SJSA1 (cell line): ENCODE measurements at regions not wholly inside any gene's neighbourhood (a gene's known extent, or its start where the extent isn't known, plus 50 kb on each side); places are given as distances from the start of the nearest gene placed in this dataset.

Experiments used
- DNase-seq, 2 experiments: peaks; one replicate each; pipeline ENCODE4 v3.0.0-alpha.2; 2015 to 2020; ENCODE audit warnings: low spot score in 2 of 2, low read depth in 1 of 2
- H3K27ac ChIP-seq: fragments of 250-450 bp; sonication (Bioruptor Pico); 2 replicates; pipeline ENCODE4 v1.5.1; 2020; ENCODE audit warnings: mild to moderate bottlenecking, moderate library complexity
- H3K27me3 ChIP-seq: fragments of 250-450 bp; sonication (Bioruptor Pico); replicated peaks from 2 replicates; pipeline ENCODE4 v1.5.1; 2020; ENCODE audit warnings: mild to moderate bottlenecking, moderate library complexity
- H3K36me3 ChIP-seq: fragments of 250-450 bp; sonication (Bioruptor Pico); 2 replicates; pipeline ENCODE4 v1.5.1; 2020; ENCODE audit warnings: mild to moderate bottlenecking
- H3K4me1 ChIP-seq: fragments of 250-450 bp; sonication (Bioruptor Pico); replicated peaks from 2 replicates; pipeline ENCODE4 v1.6.1; 2021; ENCODE audit warnings: mild to moderate bottlenecking
- H3K4me3 ChIP-seq: fragments of 250-450 bp; sonication (Bioruptor Pico); 2 replicates; pipeline ENCODE4 v1.5.1; 2020; ENCODE audit warnings: mild to moderate bottlenecking
- H3K9me3 ChIP-seq: fragments of 250-450 bp; sonication (Bioruptor Pico); replicated peaks from 2 replicates; pipeline ENCODE4 v1.5.1; 2020; ENCODE audit warnings: mild to moderate bottlenecking

DNA sequence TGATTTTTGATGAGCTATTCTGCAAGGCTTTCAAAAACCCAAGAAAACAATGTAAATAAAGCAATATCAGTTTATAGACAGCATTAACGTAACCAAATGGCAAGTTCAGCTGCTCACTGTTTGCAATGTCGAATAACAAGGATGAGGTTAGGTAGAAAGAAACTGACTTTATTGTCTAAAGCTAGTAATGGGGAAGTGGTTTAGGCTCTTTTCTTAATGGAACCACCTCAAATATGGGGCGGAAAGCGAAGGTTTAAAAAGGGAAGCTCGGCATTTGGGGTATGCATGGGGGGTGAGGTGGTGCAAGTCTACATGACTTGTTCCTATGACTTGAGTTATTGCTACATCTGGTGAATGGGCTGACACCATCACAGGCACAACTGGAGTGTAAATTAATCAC lies 1060.2 kb downstream of the NSUN3 start:
- Histone ChIP-seq H3K36me3 (no peaks in the 10 kb centered on the region), H3K27me3 (no peaks in the 10 kb centered on the region), H3K4me1 (no peaks in the 10 kb centered on the region), H3K27ac (no peak overlapping the region), H3K4me3 (no peak overlapping the region), H3K9me3 (no peaks in the 10 kb centered on the region)
- DNase-seq: no peak

DNA sequence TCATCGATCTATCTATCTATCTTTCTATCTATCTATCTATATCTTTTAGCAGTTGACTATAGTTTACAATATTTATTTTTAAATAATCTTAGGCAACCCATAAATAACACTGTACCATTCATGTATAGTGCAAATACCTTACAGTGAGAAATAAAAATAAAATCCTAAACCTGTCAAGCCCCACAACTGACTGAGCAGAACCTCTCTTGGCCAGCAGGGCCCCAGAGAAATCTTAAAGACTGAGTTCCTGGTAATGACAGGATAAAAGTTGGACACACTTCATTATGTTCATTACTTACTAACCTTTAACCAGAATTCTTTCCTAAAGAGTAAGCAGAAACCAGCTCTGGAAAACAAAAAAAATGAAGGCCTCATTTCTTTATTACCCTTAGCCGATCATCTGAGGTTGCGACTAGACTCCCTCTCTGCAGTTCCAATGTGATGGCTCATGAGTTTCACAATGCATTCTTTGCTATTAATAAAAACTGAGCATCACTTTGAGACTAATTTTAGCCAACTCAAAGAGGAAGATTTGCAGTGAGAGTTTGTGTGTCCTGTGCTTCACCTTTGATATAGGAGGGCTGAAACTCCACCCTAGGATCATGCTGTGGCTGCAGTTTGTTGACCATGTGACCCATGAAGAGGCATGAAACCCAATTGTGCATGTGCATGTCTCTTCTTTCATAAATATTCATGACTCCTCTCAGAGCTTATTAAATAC lies 1072.0 kb downstream of the NSUN3 start:
- H3K27ac ChIP-seq: no peak overlapping the region
- no peak for DNase-seq

DNA sequence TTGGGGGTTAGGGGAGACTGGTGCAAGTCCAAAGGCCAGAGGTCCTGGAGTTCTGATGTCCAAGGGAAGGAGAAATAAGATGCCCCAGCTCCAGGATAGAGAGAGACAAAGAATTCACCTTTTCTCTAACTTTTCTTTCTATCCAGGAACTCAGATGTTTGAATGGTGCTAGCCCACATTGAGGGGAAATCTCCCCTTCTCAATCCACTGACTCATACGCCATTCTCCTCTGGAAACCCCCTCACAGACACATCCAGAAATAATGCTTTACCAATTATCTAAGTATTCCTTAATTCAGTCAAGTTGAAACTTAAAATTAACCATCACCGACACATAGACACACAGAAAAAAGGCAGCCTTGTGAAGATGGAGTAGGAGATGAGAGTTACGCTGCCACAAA lies 1085.2 kb downstream of the NSUN3 start:
- Histone ChIP-seq H3K4me1 (no peaks in the 10 kb centered on the region), H3K27me3 (no peaks in the 10 kb centered on the region), H3K27ac (no peak overlapping the region), H3K36me3 (no peaks in the 10 kb centered on the region), H3K9me3 (no peaks in the 10 kb centered on the region), H3K4me3 (no peak overlapping the region)
- no peak for DNase-seq

More for the DNA sequence above, 1072.0 kb downstream of the NSUN3 start:
- Histone ChIP-seq H3K9me3 (no peaks in the 10 kb centered on the region), H3K4me1 (no peaks in the 10 kb centered on the region), H3K4me3 (no peak overlapping the region), H3K36me3 (no peaks in the 10 kb centered on the region), H3K27me3 (no peaks in the 10 kb centered on the region)

DNA sequence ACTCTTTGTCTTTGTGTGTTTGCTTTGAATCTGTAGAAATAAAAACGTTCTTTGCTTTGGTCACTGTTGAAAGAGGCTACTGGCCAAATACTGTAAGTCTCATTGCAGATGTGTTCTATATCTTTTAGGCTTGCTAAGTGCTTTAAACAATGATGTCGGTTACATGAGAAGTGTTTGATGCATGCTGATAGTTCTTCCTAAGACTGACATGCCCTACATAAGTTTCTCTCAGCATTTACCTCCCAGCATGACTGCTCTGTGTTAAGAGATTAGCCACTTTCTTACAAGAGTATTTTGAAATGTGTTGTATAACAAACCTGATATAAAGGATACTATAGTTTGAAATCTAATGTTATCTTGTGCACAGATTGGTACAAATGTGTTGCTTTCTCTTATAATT lies 1088.7 kb downstream of the NSUN3 start:
- no peak for DNase-seq
- H3K27ac ChIP-seq: no peak overlapping the region
- 0 out of 2 replicates have a peak, but pooled peaks cover 3% of the 10 kb centered on the region for H3K4me1 ChIP-seq
- H3K36me3 ChIP-seq: no peaks in the 10 kb centered on the region
- H3K9me3 ChIP-seq: no peaks in the 10 kb centered on the region
- H3K27me3 ChIP-seq: no peaks in the 10 kb centered on the region
- no peak overlapping the region for H3K4me3 ChIP-seq

DNA sequence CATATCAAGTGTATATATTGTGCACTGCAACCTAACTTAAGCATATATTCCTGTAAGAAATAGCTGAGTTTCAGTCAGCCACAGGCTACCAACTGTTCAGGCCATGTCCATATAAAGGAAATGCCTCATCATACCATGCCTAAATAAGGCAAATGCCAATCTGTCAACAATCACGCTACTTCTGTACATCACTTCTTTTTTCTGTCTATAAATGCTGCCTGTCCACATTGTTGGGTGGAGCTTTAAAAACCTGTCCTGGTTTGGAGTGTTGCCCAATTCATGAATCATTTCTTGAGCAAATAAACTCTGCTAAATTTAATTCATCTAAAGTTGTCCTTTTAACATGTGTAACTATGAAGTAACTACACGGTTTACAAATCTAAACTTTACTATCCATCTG lies 1091.9 kb downstream of the NSUN3 start:
- Histone ChIP-seq H3K27me3 (no peaks in the 10 kb centered on the region), H3K9me3 (no peaks in the 10 kb centered on the region), H3K36me3 (no peaks in the 10 kb centered on the region), H3K4me1 (0 out of 2 replicates have a peak, but pooled peaks cover 3% of the 10 kb centered on the region), H3K4me3 (no peak overlapping the region), H3K27ac (no peak overlapping the region)
- DNase-seq: peak; percentile 31 to 32

DNA sequence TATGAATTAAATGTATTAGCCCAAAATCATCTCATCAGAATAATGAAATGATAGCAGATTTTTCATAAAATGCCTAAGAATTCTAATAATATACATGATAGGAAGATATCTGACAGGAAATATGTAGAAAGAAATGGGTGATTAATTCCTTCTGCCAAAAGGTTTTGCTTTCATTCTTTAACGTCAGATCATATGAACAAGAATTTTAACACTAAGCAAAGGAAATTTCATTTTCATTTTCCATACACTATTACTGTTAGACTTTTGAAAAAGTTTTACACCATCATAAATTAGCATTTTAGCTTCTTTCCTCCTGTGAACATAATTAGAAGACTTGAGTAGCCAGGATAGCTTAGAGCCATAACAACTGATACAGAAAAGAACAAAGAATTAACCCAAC lies 1099.9 kb downstream of the NSUN3 start:
- DNase-seq: no peak
- Histone ChIP-seq H3K4me3 (no peak overlapping the region), H3K9me3 (no peaks in the 10 kb centered on the region), H3K27ac (no peak overlapping the region), H3K36me3 (no peaks in the 10 kb centered on the region), H3K4me1 (no peaks in the 10 kb centered on the region), H3K27me3 (no peaks in the 10 kb centered on the region)

DNA sequence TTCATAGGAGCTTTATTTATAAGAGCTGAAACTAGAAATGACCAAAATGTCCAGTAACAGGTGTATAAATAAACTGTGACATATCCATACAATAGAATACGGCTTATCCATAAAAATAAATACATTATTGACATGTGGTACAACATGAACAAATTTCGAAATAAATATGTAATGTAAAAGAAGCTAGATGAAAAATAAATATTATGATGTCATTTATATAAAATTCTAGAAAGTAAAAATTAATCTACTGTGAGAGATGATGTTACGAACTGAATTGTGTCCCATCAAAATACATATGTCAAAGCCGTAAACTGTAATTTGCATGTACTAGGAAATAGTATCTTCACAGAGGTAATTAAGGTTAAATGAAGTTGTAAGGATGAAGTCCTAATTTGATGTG lies 1104.9 kb downstream of the NSUN3 start:
- Histone ChIP-seq H3K36me3 (no peaks in the 10 kb centered on the region), H3K27me3 (no peaks in the 10 kb centered on the region), H3K9me3 (no peaks in the 10 kb centered on the region), H3K27ac (no peak overlapping the region), H3K4me3 (no peak overlapping the region), H3K4me1 (no peaks in the 10 kb centered on the region)
- DNase-seq: no peak

DNA sequence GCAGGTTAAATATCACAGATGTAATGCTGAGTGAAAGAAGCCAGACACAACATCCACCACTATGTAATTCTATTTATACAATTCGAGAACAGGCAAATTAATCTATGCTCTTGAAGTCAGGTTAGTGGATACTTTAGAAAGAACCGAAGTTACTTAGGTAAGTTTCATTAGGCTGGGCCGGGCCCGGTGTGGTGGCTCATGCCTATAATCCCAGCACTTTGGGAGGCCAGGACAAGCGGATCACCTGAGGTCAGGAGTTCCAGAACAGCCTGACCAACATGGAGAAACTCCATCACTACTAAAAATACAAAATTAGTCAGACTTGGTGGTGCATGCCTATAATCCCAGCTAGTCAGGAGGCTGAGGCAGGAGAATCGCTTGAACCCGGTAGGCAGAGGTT lies 1105.7 kb downstream of the NSUN3 start:
- no peak overlapping the region for H3K4me3 ChIP-seq

DNA sequence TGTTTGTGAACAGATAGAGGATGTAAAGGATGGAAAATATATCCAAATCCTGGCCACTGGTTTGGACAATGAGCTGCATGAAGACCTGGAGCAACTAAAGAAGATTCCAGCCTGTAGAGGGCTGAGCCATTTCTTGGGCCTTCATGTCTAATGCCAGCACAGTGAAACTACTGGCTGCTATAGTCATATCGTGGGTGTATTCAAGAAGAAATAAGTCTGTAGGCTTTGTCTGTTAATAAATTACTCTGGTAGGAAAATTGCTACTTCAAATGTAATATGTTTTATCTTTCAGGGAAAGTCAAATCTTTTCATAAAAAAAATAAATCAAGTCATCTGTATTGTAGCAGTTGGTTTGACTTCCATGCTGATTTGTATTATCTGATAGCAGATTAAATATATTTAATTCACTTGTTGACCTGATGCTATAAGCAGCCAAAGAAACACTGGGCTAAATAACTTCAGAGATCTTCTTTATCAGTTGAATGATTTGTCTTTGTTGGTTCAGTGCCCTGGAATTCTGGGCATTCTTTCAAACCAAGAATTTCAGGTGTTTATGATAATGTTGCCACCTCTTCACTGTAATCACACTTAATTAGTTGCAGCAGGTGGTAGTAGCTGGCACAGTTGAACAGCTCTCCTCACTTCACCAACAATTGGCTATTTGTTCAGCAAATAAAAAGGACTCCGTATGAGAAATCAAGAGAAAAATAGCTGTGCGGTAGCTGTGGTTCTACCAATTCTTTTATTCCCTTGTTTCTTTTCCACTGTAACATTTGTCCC lies 1109.5 kb downstream of the NSUN3 start:
- Histone ChIP-seq H3K9me3 (no peaks in the 10 kb centered on the region), H3K4me1 (no peaks in the 10 kb centered on the region), H3K4me3 (no peak overlapping the region), H3K36me3 (no peaks in the 10 kb centered on the region), H3K27me3 (no peaks in the 10 kb centered on the region), H3K27ac (no peak overlapping the region)
- DNase-seq: no peak

More for the DNA sequence above, 1105.7 kb downstream of the NSUN3 start:
- H3K9me3 ChIP-seq: no peaks in the 10 kb centered on the region
- H3K36me3 ChIP-seq: no peaks in the 10 kb centered on the region
- no peak for DNase-seq
- no peak overlapping the region for H3K27ac ChIP-seq
- no peaks in the 10 kb centered on the region for H3K27me3 ChIP-seq
- H3K4me1 ChIP-seq: no peaks in the 10 kb centered on the region

DNA sequence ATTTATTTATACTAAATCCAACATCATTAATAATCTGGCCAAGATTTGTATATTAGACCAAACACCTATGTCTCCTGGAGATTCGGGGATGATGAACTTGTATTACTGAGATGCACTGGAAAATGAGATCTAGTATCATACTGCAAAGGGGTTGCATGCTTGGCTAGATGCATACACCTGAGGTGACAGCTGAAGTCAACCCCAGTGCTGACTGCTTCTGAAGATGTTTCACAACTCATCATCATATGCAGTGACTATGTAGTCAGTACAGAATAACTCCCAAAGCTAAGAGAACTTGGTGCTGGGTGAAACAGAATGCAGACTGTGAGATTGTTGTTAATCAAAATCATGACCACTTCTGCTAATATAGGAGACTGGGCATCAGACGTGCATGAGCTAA lies 1114.2 kb downstream of the NSUN3 start:
- H3K27me3 ChIP-seq: no peaks in the 10 kb centered on the region
- no peak overlapping the region for H3K4me3 ChIP-seq
- no peaks in the 10 kb centered on the region for H3K36me3 ChIP-seq
- DNase-seq: no peak
- no peaks in the 10 kb centered on the region for H3K9me3 ChIP-seq
- no peak overlapping the region for H3K27ac ChIP-seq
- no peaks in the 10 kb centered on the region for H3K4me1 ChIP-seq

DNA sequence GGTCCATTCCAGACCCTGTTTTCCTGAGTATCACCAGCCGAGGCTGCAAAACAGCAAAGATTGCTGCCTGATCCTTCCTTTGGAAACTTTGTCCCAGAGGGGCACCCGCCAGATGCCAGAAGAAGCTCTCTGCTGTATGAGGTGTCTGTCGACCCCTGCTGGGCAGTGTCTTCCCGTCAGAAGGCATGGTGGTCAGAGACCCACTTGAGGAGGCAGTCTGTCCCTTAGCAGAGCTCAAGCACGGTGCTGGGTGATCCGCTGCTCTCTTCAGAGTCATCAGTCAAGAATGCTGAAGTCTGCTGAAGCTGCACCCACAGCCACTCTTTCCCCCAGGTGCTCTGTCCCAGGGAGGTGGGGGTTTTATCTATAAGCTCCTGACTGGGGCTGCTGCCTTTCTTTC lies 1121.2 kb downstream of the NSUN3 start:
- H3K4me1 ChIP-seq: no peaks in the 10 kb centered on the region
- H3K36me3 ChIP-seq: no peaks in the 10 kb centered on the region
- no peak overlapping the region for H3K4me3 ChIP-seq
- no peak overlapping the region for H3K27ac ChIP-seq
- DNase-seq: no peak
- H3K27me3 ChIP-seq: no peaks in the 10 kb centered on the region
- H3K9me3 ChIP-seq: no peaks in the 10 kb centered on the region

DNA sequence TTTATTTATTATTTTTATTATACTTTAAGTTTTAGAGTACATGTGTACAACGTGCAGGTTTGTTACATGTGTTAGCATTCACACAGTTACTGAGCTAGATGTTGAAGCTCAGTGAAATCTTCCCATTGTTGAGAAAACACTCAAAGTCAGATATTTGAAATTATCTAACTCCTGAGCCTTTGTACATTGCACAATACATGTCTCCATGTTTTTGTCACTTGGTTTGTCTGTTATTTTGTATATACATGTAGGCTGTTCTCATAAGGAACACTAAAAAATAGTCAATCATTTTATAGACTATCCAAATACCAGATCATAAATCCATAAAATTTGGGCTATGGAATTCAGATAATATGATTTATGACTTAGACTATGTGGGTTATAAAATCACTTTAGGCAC lies 1126.5 kb downstream of the NSUN3 start:
- Histone ChIP-seq H3K36me3 (no peaks in the 10 kb centered on the region), H3K4me3 (no peak overlapping the region), H3K27ac (no peak overlapping the region), H3K4me1 (no peaks in the 10 kb centered on the region), H3K9me3 (no peaks in the 10 kb centered on the region), H3K27me3 (no peaks in the 10 kb centered on the region)
- DNase-seq: no peak

DNA sequence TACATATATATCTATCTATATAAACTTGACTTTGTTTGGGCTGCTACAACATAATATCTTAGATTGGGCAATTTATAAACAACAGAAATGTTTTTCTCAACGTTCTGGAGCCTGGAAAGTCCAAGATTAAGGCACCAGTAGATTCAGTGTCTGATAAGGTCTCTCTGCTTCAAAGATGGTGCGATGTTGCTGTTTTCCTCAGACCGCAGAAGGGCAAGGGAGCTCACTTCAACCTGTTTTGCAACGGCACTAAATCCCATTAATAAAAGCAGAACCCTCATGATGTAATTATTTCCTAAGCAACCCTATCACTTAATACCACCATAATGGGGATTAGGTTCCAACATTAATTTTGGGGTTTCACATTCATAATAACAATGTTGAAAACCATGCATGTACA lies 1134.8 kb downstream of the NSUN3 start:
- no peaks in the 10 kb centered on the region for H3K36me3 ChIP-seq
- H3K4me1 ChIP-seq: no peaks in the 10 kb centered on the region
- no peak overlapping the region for H3K4me3 ChIP-seq
- no peaks in the 10 kb centered on the region for H3K27me3 ChIP-seq
- no peak overlapping the region for H3K27ac ChIP-seq
- H3K9me3 ChIP-seq: no peaks in the 10 kb centered on the region
- no peak for DNase-seq

DNA sequence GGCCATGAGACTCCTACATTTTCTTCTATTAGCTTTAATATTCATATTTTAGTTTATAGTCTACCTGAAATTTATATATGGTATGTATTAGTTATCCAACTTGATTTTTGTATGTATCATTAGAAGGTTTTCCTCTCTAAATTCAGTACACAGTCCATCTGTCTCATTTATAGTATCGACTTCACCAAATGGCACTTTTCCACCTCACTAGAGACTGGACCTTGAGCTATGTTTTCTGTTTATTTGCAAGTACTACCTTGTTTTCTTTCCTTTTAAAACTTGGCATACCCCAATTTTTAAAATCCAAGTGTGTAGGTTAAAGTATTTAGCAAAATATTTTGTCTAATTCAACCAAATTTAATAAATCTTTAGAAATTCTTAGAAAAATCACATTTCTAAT lies 1137.5 kb downstream of the NSUN3 start:
- Histone ChIP-seq H3K4me3 (no peak overlapping the region), H3K36me3 (no peaks in the 10 kb centered on the region)
- DNase-seq: no peak

More for the DNA sequence above, 1137.5 kb downstream of the NSUN3 start:
- Histone ChIP-seq H3K27ac (no peak overlapping the region), H3K4me1 (no peaks in the 10 kb centered on the region), H3K9me3 (no peaks in the 10 kb centered on the region), H3K27me3 (no peaks in the 10 kb centered on the region)
